ENCODE measurements at regions not wholly inside any gene's neighbourhood (a gene's known extent, or its start where the extent isn't known, plus 50 kb on each side); places are given as distances from the start of the nearest gene placed in this dataset.

GRCh38 chr6:25089442-25089841 lies 153.7 kb upstream of the RIPOR2 start:
- no peak overlapping the region for H2AFZ ChIP-seq (ENCODE audit: low read length)
- no peaks in the 10 kb centered on the region for H4K20me1 ChIP-seq (ENCODE audit: insufficient read depth, low read length)
- ChIA-PET POLR2A (no interaction called here), CTCF (ENCODE audit: low intra/inter-chr PET ratio, low total read pairs) (no interaction called here)
- ATAC-seq (no peak), DNase-seq (ENCODE audit: low spot score) (no peak), FAIRE-seq (no peak)
- H3K27ac ChIP-seq (ENCODE audit: extremely low read length, insufficient read depth, low read length), result no peak overlapping the region
- no peak overlapping the region for H3K4me3 ChIP-seq (replicated peaks in 1 of 3; ENCODE audit: insufficient read depth in 1 of 3, low read depth in 2 of 3, low read length in 3 of 3)
- in situ Hi-C loops (cut with HindIII; ENCODE audit: extremely low pct_ligation_motif_present, low pct_unique_long_range_greater_than_20kb), result no loop called here
- 47% methylated on average over 2 of the region's 2 CpGs for WGBS (ENCODE audit: low lambda C conversion rate)
- intact Hi-C loops (cut with micrococcal nuclease; ENCODE audit: unreplicated experiment), result no loop called here
- BruUV-seq (replicated peaks), result no TSS peak
- no peaks in the 10 kb centered on the region for H3K9me3 ChIP-seq (ENCODE audit: low read length)
- TF ChIP-seq ZNF790 (CRISPR knock-in tag; IDR thresholded peaks at IDR 0.05; ENCODE audit: borderline replicate concordance) (no peak), SRF (IDR thresholded peaks at IDR 0.05; ENCODE audit: low read depth, low read length) (no peak), ZFYVE20 (CRISPR knock-in tag; IDR thresholded peaks at IDR 0.05; ENCODE audit: borderline replicate concordance, low read depth) (no peak), ZHX1 (CRISPR knock-in tag; IDR thresholded peaks at IDR 0.05; ENCODE audit: low read depth) (no peak)
- no peaks in the 10 kb centered on the region; a peak in 1 of 5 replicates for H3K27me3 ChIP-seq (ENCODE audit: control insufficient read depth in 1 of 2, insufficient read depth in 2 of 2, low read length in 2 of 2)
- H3K4me1 ChIP-seq (ENCODE audit: insufficient read depth, low read length), result peaks cover 5% of the 10 kb centered on the region
- no peaks in the 10 kb centered on the region for H3K79me2 ChIP-seq (ENCODE audit: insufficient read depth, low read length)
- H3K36me3 ChIP-seq (replicated peaks in 1 of 2; ENCODE audit: control insufficient read depth in 1 of 2, insufficient read depth in 2 of 2, low read length in 2 of 2), result no peaks in the 10 kb centered on the region
- H3K9ac ChIP-seq (ENCODE audit: insufficient read depth, low read depth, low read length), result no peak overlapping the region
- H3K4me2 ChIP-seq (ENCODE audit: low read depth, low read length), result no peak overlapping the region

- BruUV-seq (replicated peaks), result no TSS peak
- no peaks in the 10 kb centered on the region for H3K4me1 ChIP-seq (ENCODE audit: insufficient read depth, low read length)
- no peaks in the 10 kb centered on the region for H4K20me1 ChIP-seq (ENCODE audit: insufficient read depth, low read length)
- WGBS (ENCODE audit: low lambda C conversion rate), result 48% methylated on average over 4 of the region's 4 CpGs
- ChIA-PET POLR2A (no interaction called here), CTCF (ENCODE audit: low intra/inter-chr PET ratio, low total read pairs) (no interaction called here)
- no peaks in the 10 kb centered on the region for H3K9me3 ChIP-seq (ENCODE audit: low read length)
- H3K27me3 ChIP-seq (ENCODE audit: control insufficient read depth in 1 of 2, insufficient read depth in 2 of 2, low read length in 2 of 2), result no peaks in the 10 kb centered on the region
- FAIRE-seq (no peak), DNase-seq (ENCODE audit: low spot score) (no peak), ATAC-seq (no peak)
- no peaks in the 10 kb centered on the region for H3K36me3 ChIP-seq (replicated peaks in 1 of 2; ENCODE audit: control insufficient read depth in 1 of 2, insufficient read depth in 2 of 2, low read length in 2 of 2)
- in situ Hi-C loops (cut with HindIII; ENCODE audit: extremely low pct_ligation_motif_present, low pct_unique_long_range_greater_than_20kb), result no loop called here
- intact Hi-C loops (cut with micrococcal nuclease; ENCODE audit: unreplicated experiment), result no loop called here
- no peak overlapping the region for H3K27ac ChIP-seq (ENCODE audit: extremely low read length, insufficient read depth, low read length)
- no peak overlapping the region for H2AFZ ChIP-seq (ENCODE audit: low read length)
- no peak overlapping the region for H3K9ac ChIP-seq (ENCODE audit: insufficient read depth, low read depth, low read length)
- H3K4me2 ChIP-seq (ENCODE audit: low read depth, low read length), result no peak overlapping the region
- H3K4me3 ChIP-seq (replicated peaks in 1 of 3; ENCODE audit: insufficient read depth in 1 of 3, low read depth in 2 of 3, low read length in 3 of 3), result no peak overlapping the region
- no peaks in the 10 kb centered on the region for H3K79me2 ChIP-seq (ENCODE audit: insufficient read depth, low read length)
- TF ChIP-seq ZNF12 (CRISPR knock-in tag; IDR thresholded peaks at IDR 0.05) (no peak), ATM (IDR thresholded peaks at IDR 0.05; ENCODE audit: borderline replicate concordance) (no peak), BATF2 (CRISPR knock-in tag; IDR thresholded peaks at IDR 0.05) (no peak), ZNF382 (CRISPR knock-in tag; IDR thresholded peaks at IDR 0.05; ENCODE audit: borderline replicate concordance) (no peak), BCLAF1 (IDR thresholded peaks at IDR 0.05) (no peak), TOE1 (CRISPR knock-in tag; IDR thresholded peaks at IDR 0.05) (no peak), SNAPC5 (CRISPR knock-in tag; IDR thresholded peaks at IDR 0.05; ENCODE audit: borderline replicate concordance) (no peak), HMGA1 (CRISPR knock-in tag; conservative IDR thresholded peaks at IDR 0.05) (no peak), RFXANK (CRISPR knock-in tag; IDR thresholded peaks at IDR 0.05) (no peak), ADNP (CRISPR knock-in tag; IDR thresholded peaks at IDR 0.05) (no peak), CHD2 (IDR thresholded peaks at IDR 0.05; ENCODE audit: low read depth, low read length) (no peak)
Measured at GRCh38 chr6:25094726-25095125, 159.0 kb upstream of the RIPOR2 start.
